DOHH2 (cell line): ENCODE measurements at regions not wholly inside any gene's neighbourhood (a gene's known extent, or its start where the extent isn't known, plus 50 kb on each side); places are given as distances from the start of the nearest gene placed in this dataset.

Source experiments
- H3F3A ChIP-seq: fragments of 200-600 bp; sonication (generic), shearing (Covaris generic); 2 replicates; pipeline ENCODE4 v1.6.0; 2016; ENCODE audit warnings: antibody characterized with exemption, mild to moderate bottlenecking; ENCODE audit not compliant: control insufficient read depth, insufficient read depth
- H3K27ac ChIP-seq: fragments of 200-600 bp; sonication (generic); 2 replicates; pipeline ENCODE4 v1.5.1; 2014; ENCODE audit warnings: low read depth, mild to moderate bottlenecking, low read length, moderate library complexity
- H3K27me3 ChIP-seq: fragments of 200-600 bp; sonication (generic); 2 replicates; pipeline ENCODE4 v1.6.1; 2014; ENCODE audit warnings: mild to moderate bottlenecking, low read length, mixed read lengths; ENCODE audit not compliant: control insufficient read depth
- H3K36me3 ChIP-seq: fragments of 200-600 bp; sonication (generic); 2 replicates; pipeline ENCODE4 v1.6.1; 2014; ENCODE audit warnings: mild to moderate bottlenecking, low read length, moderate library complexity, mixed read lengths; ENCODE audit not compliant: control insufficient read depth
- H3K4me1 ChIP-seq: fragments of 200-600 bp; sonication (generic); 2 replicates; pipeline ENCODE4 v1.6.1; 2014; ENCODE audit warnings: mild to moderate bottlenecking, low read length, mixed read lengths; ENCODE audit not compliant: control insufficient read depth
- H3K4me2 ChIP-seq: fragments of 200-600 bp; sonication (generic); 2 replicates; pipeline ENCODE4 v1.6.0; 2014; ENCODE audit warnings: mild to moderate bottlenecking, low read length, moderate library complexity
- H3K4me3 ChIP-seq: fragments of 200-600 bp; sonication (generic); 2 replicates; pipeline ENCODE4 v1.5.1; 2014; ENCODE audit warnings: mild to moderate bottlenecking, low read length, mixed read lengths
- H3K79me2 ChIP-seq: fragments of 200-600 bp; sonication (generic); 2 replicates; pipeline ENCODE4 v1.6.1; 2014; ENCODE audit warnings: mild to moderate bottlenecking, low read length, mixed read lengths; ENCODE audit not compliant: control insufficient read depth
- H3K9me2 ChIP-seq: fragments of 200-600 bp; sonication (generic); replicated peaks from 2 replicates; pipeline ENCODE4 v1.6.1; 2014; ENCODE audit warnings: mild to moderate bottlenecking, low read length, mixed read lengths; ENCODE audit not compliant: control insufficient read depth
- H3K9me3 ChIP-seq: fragments of 200-600 bp; sonication (generic); 2 replicates; pipeline ENCODE4 v1.6.1; 2014; ENCODE audit warnings: antibody characterized with exemption, low read length, mixed read lengths; ENCODE audit not compliant: control insufficient read depth, insufficient read depth
- H4K20me1 ChIP-seq: fragments of 200-600 bp; sonication (generic); 2 replicates; pipeline ENCODE4 v1.6.0; 2014; ENCODE audit warnings: low read depth, mild to moderate bottlenecking, antibody characterized with exemption, low read length, moderate library complexity; ENCODE audit not compliant: control insufficient read depth, insufficient read depth
- EZH2phosphoT487 ChIP-seq: fragments of 200-600 bp; sonication (generic); IDR thresholded peaks from 2 replicates; pipeline ENCODE4 v1.6.1; 2017; ENCODE audit warnings: borderline replicate concordance, mild to moderate bottlenecking, antibody characterized with exemption, low read length, moderate library complexity, mixed read lengths
- TF ChIP-seq, protein P1 (sequence below): fragments of 200-600 bp; sonication (generic); IDR thresholded peaks from one replicate; pipeline ENCODE4 v1.5.1; 2014; ENCODE audit warnings: antibody characterized with exemption, mild to moderate bottlenecking, low read depth, low read length; ENCODE audit not compliant: poor library complexity, severe bottlenecking

DNA sequence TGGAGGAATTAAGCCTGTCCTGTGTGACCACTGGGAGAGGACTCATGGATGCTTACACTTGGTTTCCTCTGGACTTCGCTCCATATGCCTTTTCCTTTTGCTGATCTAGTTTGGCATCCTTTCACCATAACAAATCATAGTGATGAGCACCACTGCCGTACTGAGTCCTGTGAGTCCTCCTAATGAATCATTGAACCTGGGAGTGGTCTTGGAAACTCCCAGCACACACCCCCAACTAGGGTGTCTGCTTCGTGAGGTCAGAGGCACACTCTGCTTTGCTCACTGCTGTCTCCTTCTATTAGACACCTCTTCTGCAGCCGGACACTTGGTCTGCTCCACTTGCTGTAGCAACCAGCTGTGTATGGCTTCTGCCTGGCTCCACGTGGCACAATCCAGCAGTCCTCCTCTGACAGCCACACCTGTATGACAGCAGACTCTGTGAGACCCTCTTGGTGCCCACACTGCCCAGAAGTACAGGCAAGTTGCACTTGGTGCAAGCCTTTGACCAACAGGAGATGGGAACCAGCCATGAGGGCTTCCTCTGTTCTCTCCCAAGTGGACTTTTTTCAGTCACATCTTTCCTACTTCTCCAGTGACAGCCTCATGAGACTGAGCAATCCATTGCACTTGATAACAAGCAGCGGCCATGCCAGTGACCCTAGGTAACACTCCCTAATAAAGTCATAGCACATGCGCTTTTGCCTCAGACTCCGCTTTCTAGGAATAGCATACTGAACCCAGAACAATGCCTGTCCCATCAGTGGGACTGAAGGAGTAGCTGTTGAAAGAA is 65.0 kb upstream of the HMGXB4 start:
- Histone ChIP-seq H4K20me1 (no peaks in the 10 kb centered on the region), H3K4me1 (no peaks in the 10 kb centered on the region), H3K79me2 (no peaks in the 10 kb centered on the region), H3K4me2 (no peak overlapping the region), H3K27ac (no peak overlapping the region), H3K36me3 (peaks cover 25% of the 10 kb centered on the region), H3F3A (no peaks in the 10 kb centered on the region), H3K27me3 (no peaks in the 10 kb centered on the region), H3K9me2 (no peaks in the 10 kb centered on the region), H3K9me3 (peaks cover 17% of the 10 kb centered on the region), H3K4me3 (no peak overlapping the region)
- no peak for TF ChIP-seq EZH2phosphoT487
- TF ChIP-seq, protein P1, sequence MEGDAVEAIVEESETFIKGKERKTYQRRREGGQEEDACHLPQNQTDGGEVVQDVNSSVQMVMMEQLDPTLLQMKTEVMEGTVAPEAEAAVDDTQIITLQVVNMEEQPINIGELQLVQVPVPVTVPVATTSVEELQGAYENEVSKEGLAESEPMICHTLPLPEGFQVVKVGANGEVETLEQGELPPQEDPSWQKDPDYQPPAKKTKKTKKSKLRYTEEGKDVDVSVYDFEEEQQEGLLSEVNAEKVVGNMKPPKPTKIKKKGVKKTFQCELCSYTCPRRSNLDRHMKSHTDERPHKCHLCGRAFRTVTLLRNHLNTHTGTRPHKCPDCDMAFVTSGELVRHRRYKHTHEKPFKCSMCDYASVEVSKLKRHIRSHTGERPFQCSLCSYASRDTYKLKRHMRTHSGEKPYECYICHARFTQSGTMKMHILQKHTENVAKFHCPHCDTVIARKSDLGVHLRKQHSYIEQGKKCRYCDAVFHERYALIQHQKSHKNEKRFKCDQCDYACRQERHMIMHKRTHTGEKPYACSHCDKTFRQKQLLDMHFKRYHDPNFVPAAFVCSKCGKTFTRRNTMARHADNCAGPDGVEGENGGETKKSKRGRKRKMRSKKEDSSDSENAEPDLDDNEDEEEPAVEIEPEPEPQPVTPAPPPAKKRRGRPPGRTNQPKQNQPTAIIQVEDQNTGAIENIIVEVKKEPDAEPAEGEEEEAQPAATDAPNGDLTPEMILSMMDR = no peak

DNA sequence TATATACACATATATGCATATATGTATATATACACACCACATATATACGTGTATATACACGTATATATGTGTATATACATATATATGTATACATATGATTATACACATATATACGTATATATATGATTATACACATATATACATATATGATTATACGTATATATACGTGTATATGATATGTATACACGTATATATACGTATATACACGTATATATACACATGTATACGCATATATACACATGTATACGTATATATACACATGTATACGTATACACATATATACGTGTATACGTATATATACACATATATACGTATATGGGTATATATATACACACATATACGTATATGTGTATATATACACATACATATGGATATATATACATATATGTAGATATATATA is 62.1 kb upstream of the HMGXB4 start:
- no peak overlapping the region for H3K4me3 ChIP-seq
- peaks cover 7% of the 10 kb centered on the region; the same call in 1 of the 2 replicates for H3K9me3 ChIP-seq
- H4K20me1 ChIP-seq = no peaks in the 10 kb centered on the region
- H3K27me3 ChIP-seq = no peaks in the 10 kb centered on the region
- no peak for TF ChIP-seq EZH2phosphoT487
- peaks cover 18% of the 10 kb centered on the region for H3K36me3 ChIP-seq
- no peaks in the 10 kb centered on the region for H3K4me1 ChIP-seq
- no peaks in the 10 kb centered on the region for H3K79me2 ChIP-seq
- H3F3A ChIP-seq = no peaks in the 10 kb centered on the region
- H3K27ac ChIP-seq = no peak overlapping the region
- H3K9me2 ChIP-seq = no peaks in the 10 kb centered on the region
- H3K4me2 ChIP-seq = no peak overlapping the region

DNA sequence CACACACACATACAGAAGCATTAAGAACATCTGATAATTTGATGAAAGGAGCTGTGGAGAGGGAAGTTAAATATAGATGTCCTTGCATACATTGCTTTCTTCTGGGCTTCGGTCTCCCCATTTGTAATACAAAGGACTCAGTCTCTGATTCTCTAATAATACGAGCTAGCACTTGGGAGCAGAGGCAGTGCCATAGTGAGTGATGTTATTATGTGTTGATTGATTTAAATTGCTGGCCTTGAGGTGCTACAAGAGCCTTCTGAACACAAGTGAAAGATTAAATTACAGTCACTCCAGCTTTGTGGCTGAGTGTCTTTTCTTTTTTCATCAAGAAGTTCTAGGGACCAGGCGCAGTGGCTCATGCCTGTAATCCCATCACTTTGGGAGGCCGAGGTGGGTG is 61.5 kb upstream of the HMGXB4 start:
- TF ChIP-seq EZH2phosphoT487 = no peak
- TF ChIP-seq, protein P1 = no peak
- Histone ChIP-seq H3K36me3 (peaks cover 12% of the 10 kb centered on the region), H3K9me2 (no peaks in the 10 kb centered on the region), H3K4me1 (no peaks in the 10 kb centered on the region), H4K20me1 (no peaks in the 10 kb centered on the region), H3K27me3 (no peaks in the 10 kb centered on the region), H3K27ac (no peak overlapping the region), H3K4me2 (no peak overlapping the region), H3K4me3 (no peak overlapping the region), H3F3A (no peaks in the 10 kb centered on the region), H3K79me2 (no peaks in the 10 kb centered on the region), H3K9me3 (peaks cover 3% of the 10 kb centered on the region; the same call in 1 of the 2 replicates)

DNA sequence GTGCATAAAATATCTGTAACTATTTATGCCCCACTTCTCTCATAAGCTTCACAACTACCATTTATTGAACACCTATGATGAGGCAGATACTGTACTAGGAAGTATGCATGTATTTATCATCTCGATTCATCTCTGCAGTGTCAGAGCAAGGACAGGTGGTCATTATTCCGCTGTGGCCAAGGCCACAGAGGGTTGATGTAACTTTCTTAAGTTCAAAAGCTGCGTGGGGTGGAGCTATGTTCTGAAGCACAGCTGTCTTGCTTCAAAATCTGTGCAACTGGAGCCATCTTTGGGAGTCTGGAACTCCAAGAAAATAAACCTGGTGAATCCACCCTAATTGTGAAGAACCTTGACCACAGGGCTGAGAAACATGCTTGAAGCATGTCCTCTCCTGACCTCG is 60.2 kb upstream of the HMGXB4 start:
- Histone ChIP-seq H3K4me3 (no peak overlapping the region), H4K20me1 (no peaks in the 10 kb centered on the region), H3K27ac (no peak overlapping the region), H3K9me2 (no peaks in the 10 kb centered on the region), H3K9me3 (no peaks in the 10 kb centered on the region), H3K79me2 (no peaks in the 10 kb centered on the region), H3F3A (no peaks in the 10 kb centered on the region), H3K4me1 (no peaks in the 10 kb centered on the region), H3K36me3 (peaks cover 5% of the 10 kb centered on the region), H3K27me3 (no peaks in the 10 kb centered on the region), H3K4me2 (no peak overlapping the region)
- TF ChIP-seq EZH2phosphoT487 = no peak
- TF ChIP-seq, protein P1 = no peak
